Esophagus squamous epithelium (tissue), 4 donors: ENCODE measurements at regions not wholly inside any gene's neighbourhood (a gene's known extent, or its start where the extent isn't known, plus 50 kb on each side); places are given as distances from the start of the nearest gene placed in this dataset.

ENCODE experiments used
- CTCF ChIP-seq, 6 experiments: fragments of 450-650 bp in 4 of 6; fragments of 200-600 bp in 2 of 6; sonication (generic) in 2 of 6; IDR thresholded peaks; one replicate each; pipeline ENCODE4 v1.5.1; 2016 to 2019; ENCODE audit warnings: antibody characterized with exemption in 6 of 6, mild to moderate bottlenecking in 4 of 6, moderate library complexity in 4 of 6
- POLR2A ChIP-seq, 4 donors: fragments of 450-650 bp; IDR thresholded peaks; one replicate each; pipeline ENCODE4 v1.6.1; 2017; ENCODE audit warnings: antibody characterized with exemption in 4 of 4, mild to moderate bottlenecking in 4 of 4, moderate library complexity in 3 of 4

- TF ChIP-seq CTCF (IDR thresholded peaks at IDR 0.05), result no peak
- no peak for TF ChIP-seq POLR2A (IDR thresholded peaks at IDR 0.05)
Measured at GRCh38 chr20:54984104-54984448, 508.7 kb downstream of the DOK5 start.
